GM18508 (cell line): ENCODE measurements at regions not wholly inside any gene's neighbourhood (a gene's known extent, or its start where the extent isn't known, plus 50 kb on each side); places are given as distances from the start of the nearest gene placed in this dataset.

ENCODE experiments used
- ATAC-seq: cut with Tn5 transposase; IDR thresholded peaks from one replicate; pipeline ENCODE4 v1.9.1; 2021; ENCODE audit warnings: moderate number of reproducible peaks; ENCODE audit not compliant: insufficient read depth, unreplicated experiment

GRCh38 chr4:176440698-176441097, 120.9 kb downstream of the SPCS3 start:
- ATAC-seq, result no peak

GRCh38 chr4:176441594-176441993, 121.8 kb downstream of the SPCS3 start:
- ATAC-seq, result no peak

- ATAC-seq, result no peak
These were observed 123.4 kb downstream of the SPCS3 start for GRCh38 chr4:176443117-176443516.

GRCh38 chr4:176443646-176444409, 124.1 kb downstream of the SPCS3 start:
- no peak for ATAC-seq

- ATAC-seq, result no peak
These were observed 125.0 kb downstream of the SPCS3 start for GRCh38 chr4:176444741-176445140.

GRCh38 chr4:176448761-176449160, 129.0 kb downstream of the SPCS3 start:
- no peak for ATAC-seq

- ATAC-seq, result no peak
These were observed 131.7 kb downstream of the SPCS3 start for GRCh38 chr4:176451443-176451842.

GRCh38 chr4:176453079-176453478, 133.3 kb downstream of the SPCS3 start:
- no peak for ATAC-seq

- no peak for ATAC-seq
These were observed 133.9 kb downstream of the SPCS3 start for GRCh38 chr4:176453658-176454057.

GRCh38 chr4:176464748-176465147, 145.0 kb downstream of the SPCS3 start:
- ATAC-seq, result peak; percentile 99

GRCh38 chr4:176467001-176467400, 147.2 kb downstream of the SPCS3 start:
- no peak for ATAC-seq

GRCh38 chr4:176469546-176469945, 149.8 kb downstream of the SPCS3 start:
- ATAC-seq, result no peak

- ATAC-seq, result no peak
These were observed 150.9 kb downstream of the SPCS3 start for GRCh38 chr4:176470671-176471070.

- no peak for ATAC-seq
These were observed 155.3 kb downstream of the SPCS3 start for GRCh38 chr4:176475067-176475466.

GRCh38 chr4:176478076-176478475, 158.3 kb downstream of the SPCS3 start:
- no peak for ATAC-seq

GRCh38 chr4:176479767-176480166, 160.0 kb downstream of the SPCS3 start:
- ATAC-seq, result peak; percentile 76

GRCh38 chr4:176482972-176483371, 163.2 kb downstream of the SPCS3 start:
- ATAC-seq, result no peak

GRCh38 chr4:176484301-176484984, 164.7 kb downstream of the SPCS3 start:
- ATAC-seq, result no peak

GRCh38 chr4:176489001-176489400, 169.2 kb downstream of the SPCS3 start:
- ATAC-seq, result no peak

- peak; percentile 100 for ATAC-seq
These were observed 173.0 kb downstream of the SPCS3 start for GRCh38 chr4:176492646-176493302.

- ATAC-seq, result no peak
These were observed 179.0 kb downstream of the SPCS3 start for GRCh38 chr4:176498617-176499256.
